Transverse colon (tissue), 4 donors: ENCODE measurements at regions not wholly inside any gene's neighbourhood (a gene's known extent, or its start where the extent isn't known, plus 50 kb on each side); places are given as distances from the start of the nearest gene placed in this dataset.
"Not testable (repeated sequence)": the region's sequence is repeated elsewhere in the genome, so short reads cannot be mapped to it uniquely, and the experiment has no call there.

Source experiments
- DNase-seq: peaks from one replicate; pipeline ENCODE4 v3.0.0-alpha.2; 2019
- H3K27ac ChIP-seq, 4 donors: fragments of 200-600 bp; sonication (generic); 2 replicates each; pipeline ENCODE4 v1.5.1; 2016 to 2018; ENCODE audit warnings: inconsistent platforms in 4 of 4
- H3K27me3 ChIP-seq: fragments of 200-600 bp; sonication (generic); 2 replicates; pipeline ENCODE4 v1.5.1; 2017; ENCODE audit warnings: inconsistent platforms
- H3K36me3 ChIP-seq, 4 donors: fragments of 200-600 bp; sonication (generic); 2 replicates each; pipeline ENCODE4 v1.5.1; 2017 to 2019; ENCODE audit warnings: inconsistent platforms in 4 of 4
- H3K4me1 ChIP-seq, 4 donors: fragments of 200-600 bp; sonication (generic); 2 replicates each; pipeline ENCODE4 v1.5.1; 2017 to 2020; ENCODE audit warnings: inconsistent platforms in 4 of 4
- H3K4me3 ChIP-seq, 4 donors: fragments of 200-600 bp; sonication (generic); 1 replicate in 1 of 4; 2 replicates in 3 of 4; pipeline versions ENCODE4 v1.5.1 to v1.6.1; 2017 to 2019; ENCODE audit warnings: inconsistent platforms in 4 of 4
- H3K9me3 ChIP-seq, 2 donors: fragments of 200-600 bp; sonication (generic); 2 replicates each; pipeline ENCODE4 v1.5.1; 2017 to 2019; ENCODE audit warnings: inconsistent platforms in 2 of 2
- CTCF ChIP-seq, 5 experiments: fragments of 200-600 bp in 3 of 5; fragments of 450-650 bp in 2 of 5; sonication (generic) in 3 of 5; IDR thresholded peaks; 1 replicate in 2 of 5; 2 replicates in 3 of 5; pipeline ENCODE4 v1.5.1; 2016 to 2017; ENCODE audit warnings: antibody characterized with exemption in 5 of 5, inconsistent platforms in 3 of 5, mild to moderate bottlenecking in 2 of 5, moderate library complexity in 1 of 5
- EP300 ChIP-seq: sonication (generic); formaldehyde crosslinking; IDR thresholded peaks from one replicate; pipeline ENCODE4 v1.6.1; 2017; ENCODE audit warnings: antibody characterized with exemption, low read depth
- POLR2A ChIP-seq: fragments of 450-650 bp; IDR thresholded peaks from one replicate; pipeline ENCODE4 v1.6.1; 2016; ENCODE audit warnings: antibody characterized with exemption, mild to moderate bottlenecking, moderate library complexity
- POLR2AphosphoS5 ChIP-seq, 3 donors: sonication (generic); formaldehyde crosslinking; IDR thresholded peaks; one replicate each; pipeline ENCODE4 v1.6.1; 2016; ENCODE audit warnings: antibody characterized with exemption in 3 of 3
- WGBS, 2 donors: methylation state at CpG; one replicate each; pipeline ENCODE4 v1.1.5; 2018; ENCODE audit warnings: low coverage in 1 of 2; 5-methylcytosine and 5-hydroxymethylcytosine counted together
- in situ Hi-C, 4 donors: fragments of 200-750 bp; cut with MboI; loops; one replicate each; pipeline versions ENCODE4 v1.15.0 to v1.15.1; 2017; ENCODE audit warnings: low sequenced_read_pairs in 3 of 4, low pct_ligation_motif_present in 1 of 4, low pct_unique_long_range_greater_than_20kb in 1 of 4
- intact Hi-C: fragments of 100-400 bp; cut with DNase I; formaldehyde crosslinking; loops from one replicate; pipeline ENCODE4 v1.15.1; 2023; ENCODE audit warnings: low total_unique reads

- Histone ChIP-seq H3K4me3 (no peak overlapping the region), H3K4me1 (no peaks in the 10 kb centered on the region), H3K9me3 (no peaks in the 10 kb centered on the region), H3K27ac (no peak overlapping the region), H3K36me3 (no peaks in the 10 kb centered on the region), H3K27me3 (no peaks in the 10 kb centered on the region)
- DNase-seq, result no peak
- no peak for TF ChIP-seq CTCF (IDR thresholded peaks at IDR 0.05)
- TF ChIP-seq POLR2A, result no peak
- TF ChIP-seq POLR2AphosphoS5 (IDR thresholded peaks at IDR 0.05), result no peak
- no peak for TF ChIP-seq EP300
- intact Hi-C loops (no loop called here), in situ Hi-C loops (no loop called here)
- 87 to 91% methylated on average over 1 of the region's 1 CpG for WGBS, 2 donors
Measured at GRCh38 chr4:178202422-178202821, 760.2 kb upstream of the AGA start.

- no peak overlapping the region for H3K27ac ChIP-seq
- H3K4me3 ChIP-seq, result no peak overlapping the region
- 62 to 81% methylated on average over 1 of the region's 1 CpG for WGBS, 2 donors
- TF ChIP-seq POLR2A, result no peak
- TF ChIP-seq EP300, result no peak
- in situ Hi-C loops (no loop called here), intact Hi-C loops (no loop called here)
- H3K36me3 ChIP-seq, result no peaks in the 10 kb centered on the region
- no peak for DNase-seq
- no peaks in the 10 kb centered on the region for H3K9me3 ChIP-seq
- H3K27me3 ChIP-seq, result no peaks in the 10 kb centered on the region
- H3K4me1 ChIP-seq, result no peaks in the 10 kb centered on the region
Measured at GRCh38 chr4:178205826-178206225, 763.6 kb upstream of the AGA start.

GRCh38 chr4:178215309-178215708 is 773.1 kb upstream of the AGA start:
- no peaks in the 10 kb centered on the region for H3K4me1 ChIP-seq
- in situ Hi-C loops, result no loop called here
- no peak overlapping the region for H3K4me3 ChIP-seq
- WGBS, 2 donors, result 85 to 88% methylated on average over 2 of the region's 2 CpGs
- H3K27ac ChIP-seq, result no peak overlapping the region
- TF ChIP-seq POLR2A, result no peak
- no peaks in the 10 kb centered on the region for H3K36me3 ChIP-seq
- H3K27me3 ChIP-seq, result no peaks in the 10 kb centered on the region
- DNase-seq, result no peak
- H3K9me3 ChIP-seq, result no peaks in the 10 kb centered on the region
- intact Hi-C loops, result no loop called here

- intact Hi-C loops (no loop called here), in situ Hi-C loops (no loop called here)
- DNase-seq, result no peak
- H3K4me3 ChIP-seq, result no peak overlapping the region
- H3K27ac ChIP-seq, result no peak overlapping the region
- no peaks in the 10 kb centered on the region for H3K9me3 ChIP-seq
- no peaks in the 10 kb centered on the region for H3K4me1 ChIP-seq
- no peak for TF ChIP-seq POLR2A
- TF ChIP-seq EP300, result no peak
- TF ChIP-seq POLR2AphosphoS5 (IDR thresholded peaks at IDR 0.05), result no peak
- no peak for TF ChIP-seq CTCF (IDR thresholded peaks at IDR 0.05)
- H3K27me3 ChIP-seq, result no peaks in the 10 kb centered on the region
- no peaks in the 10 kb centered on the region for H3K36me3 ChIP-seq
- WGBS, 2 donors, result 76 to 86% methylated on average over 1 of the region's 1 CpG
Measured at GRCh38 chr4:178215763-178216162, 773.5 kb upstream of the AGA start.

GRCh38 chr4:178226421-178226820 is 784.2 kb upstream of the AGA start:
- H3K27ac ChIP-seq, H3K36me3 ChIP-seq, H3K27me3 ChIP-seq, intact Hi-C loops, H3K4me3 ChIP-seq, DNase-seq, H3K4me1 ChIP-seq, in situ Hi-C loops, H3K9me3 ChIP-seq: not testable (repeated sequence)
- 37% methylated on average over 5 to 6 of the region's 6 CpGs for WGBS, 2 donors

- intact Hi-C loops (no loop called here), in situ Hi-C loops (no loop called here)
- H3K4me1 ChIP-seq, result no peaks in the 10 kb centered on the region
- H3K9me3 ChIP-seq, result peaks cover 0 to 4% of the 10 kb centered on the region in 2 donors
- H3K4me3 ChIP-seq, result no peak overlapping the region
- DNase-seq, result no peak
- no peak for TF ChIP-seq POLR2A
- no peak for TF ChIP-seq POLR2AphosphoS5 (IDR thresholded peaks at IDR 0.05)
- no peak for TF ChIP-seq CTCF (IDR thresholded peaks at IDR 0.05)
- no peak for TF ChIP-seq EP300
- H3K27me3 ChIP-seq, result no peaks in the 10 kb centered on the region
- H3K27ac ChIP-seq, result no peak overlapping the region
- no peaks in the 10 kb centered on the region for H3K36me3 ChIP-seq
Measured at GRCh38 chr4:178233906-178234305, 791.7 kb upstream of the AGA start.
